Adipose tissue (tissue), 3 donors: ENCODE measurements at regions not wholly inside any gene's neighbourhood (a gene's known extent, or its start where the extent isn't known, plus 50 kb on each side); places are given as distances from the start of the nearest gene placed in this dataset.

Source experiments
- H3K27ac ChIP-seq: one replicate; pipeline ENCODE4 v1.5.1; 2013; ENCODE audit warnings: low read depth, low read length
- WGBS, 3 donors: extraction: QIAGEN DNeasy Blood & Tissue Kit; methylation state at CpG; one replicate each; pipeline ENCODE4 v1.1.7; 2013; 5-methylcytosine and 5-hydroxymethylcytosine counted together
- donor health status: healthy with polysubstance abuse.
- donor health status: Bipolar disorder and iron deficiency.
- donor health status: healthy.

- 69 to 80% (median 78%) methylated on average over 8 of the region's 8 CpGs for WGBS, 3 donors
- no peak overlapping the region for H3K27ac ChIP-seq
Observed at GRCh38 chr7:68488341-68489060, 1109.8 kb upstream of the AUTS2 start.

- no peak overlapping the region for H3K27ac ChIP-seq
- 84 to 92% (median 84%) methylated on average over 2 of the region's 2 CpGs for WGBS, 3 donors
Observed at GRCh38 chr7:68491523-68492358, 1106.5 kb upstream of the AUTS2 start.

GRCh38 chr7:68492359-68492690 is 1106.0 kb upstream of the AUTS2 start:
- H3K27ac ChIP-seq: no peak overlapping the region
- WGBS, 3 donors: 91 to 100% (median 97%) methylated on average over 1 of the region's 1 CpG

GRCh38 chr7:68503400-68503799 is 1094.9 kb upstream of the AUTS2 start:
- no peak overlapping the region for H3K27ac ChIP-seq
- 80 to 82% (median 80%) methylated on average over 3 of the region's 3 CpGs for WGBS, 3 donors

GRCh38 chr7:68504716-68505115 is 1093.6 kb upstream of the AUTS2 start:
- 43 to 59% (median 47%) methylated on average over 1 of the region's 1 CpG for WGBS, 3 donors
- no peak overlapping the region for H3K27ac ChIP-seq

- 91 to 95% (median 93%) methylated on average over 4 of the region's 4 CpGs for WGBS, 3 donors
- H3K27ac ChIP-seq: no peak overlapping the region
Observed at GRCh38 chr7:68505721-68506120, 1092.6 kb upstream of the AUTS2 start.

- H3K27ac ChIP-seq: no peak overlapping the region
- 83 to 87% (median 87%) methylated on average over 4 of the region's 4 CpGs for WGBS, 3 donors
Observed at GRCh38 chr7:68507668-68508067, 1090.6 kb upstream of the AUTS2 start.

GRCh38 chr7:68509054-68509453 is 1089.2 kb upstream of the AUTS2 start:
- no peak overlapping the region for H3K27ac ChIP-seq
- WGBS, 3 donors: 84 to 89% (median 88%) methylated on average over 3 of the region's 3 CpGs

GRCh38 chr7:68509603-68510002 is 1088.7 kb upstream of the AUTS2 start:
- WGBS, 3 donors: 73 to 77% (median 74%) methylated on average over 5 of the region's 5 CpGs
- H3K27ac ChIP-seq: no peak overlapping the region

- no peak overlapping the region for H3K27ac ChIP-seq
- 46 to 70% (median 67%) methylated on average over 10 of the region's 10 CpGs for WGBS, 3 donors
Observed at GRCh38 chr7:68511281-68511680, 1087.0 kb upstream of the AUTS2 start.

GRCh38 chr7:68512466-68512865 is 1085.8 kb upstream of the AUTS2 start:
- no peak overlapping the region for H3K27ac ChIP-seq
- WGBS, 3 donors: 80 to 89% (median 86%) methylated on average over 5 of the region's 5 CpGs

GRCh38 chr7:68518060-68518459 is 1080.2 kb upstream of the AUTS2 start:
- WGBS, 3 donors: 90 to 95% (median 95%) methylated on average over 4 of the region's 4 CpGs
- H3K27ac ChIP-seq: no peak overlapping the region

GRCh38 chr7:68524126-68524525 is 1074.1 kb upstream of the AUTS2 start:
- 65 to 78% (median 77%) methylated on average over 3 of the region's 3 CpGs for WGBS, 3 donors
- H3K27ac ChIP-seq: no peak overlapping the region

GRCh38 chr7:68529221-68529620 is 1069.1 kb upstream of the AUTS2 start:
- no peak overlapping the region for H3K27ac ChIP-seq
- 84 to 90% (median 90%) methylated on average over 4 of the region's 4 CpGs for whole genome bisulfite sequencing, 3 donors

- 92 to 94% (median 93%) methylated on average over 20 to 22 of the region's 22 CpGs for WGBS, 3 donors
- no peak overlapping the region for H3K27ac ChIP-seq
Observed at GRCh38 chr7:68535266-68535665, 1063.0 kb upstream of the AUTS2 start.

- H3K27ac ChIP-seq: no peak overlapping the region
- WGBS, 3 donors: 72 to 77% (median 74%) methylated on average over 6 of the region's 6 CpGs
Observed at GRCh38 chr7:68537051-68537773, 1061.1 kb upstream of the AUTS2 start.

GRCh38 chr7:68537774-68538071 is 1060.6 kb upstream of the AUTS2 start:
- H3K27ac ChIP-seq: no peak overlapping the region
- WGBS, 3 donors: 67 to 84% (median 78%) methylated on average over 5 of the region's 5 CpGs

- no peak overlapping the region for H3K27ac ChIP-seq
- 63 to 83% (median 82%) methylated on average over 3 of the region's 3 CpGs for WGBS, 3 donors
Observed at GRCh38 chr7:68542831-68543230, 1055.4 kb upstream of the AUTS2 start.

GRCh38 chr7:68544851-68545250 is 1053.4 kb upstream of the AUTS2 start:
- H3K27ac ChIP-seq: no peak overlapping the region
- 48 to 77% (median 59%) methylated on average over 4 of the region's 4 CpGs for WGBS, 3 donors
